ENCODE measurements at regions not wholly inside any gene's neighbourhood (a gene's known extent, or its start where the extent isn't known, plus 50 kb on each side); places are given as distances from the start of the nearest gene placed in this dataset.
"Not testable (repeated sequence)": the region's sequence is repeated elsewhere in the genome, so short reads cannot be mapped to it uniquely, and the experiment has no call there.

- H3K9me3 ChIP-seq (ENCODE audit: insufficient read depth, low read depth, low read length); H3K27ac ChIP-seq (ENCODE audit: low read depth, low read length); H3K4me1 Mint-ChIP-seq (ENCODE audit: low read depth, unreplicated experiment); H3K4me2 ChIP-seq (ENCODE audit: low read length); H3K4me3 Mint-ChIP-seq (ENCODE audit: unreplicated experiment); H3K9ac ChIP-seq (ENCODE audit: low read length); H3K9me3 Mint-ChIP-seq (ENCODE audit: unreplicated experiment); H3K4me1 ChIP-seq (ENCODE audit: insufficient read depth, low read length); H3K27me3 Mint-ChIP-seq (ENCODE audit: low read depth, unreplicated experiment); H3K27me3 ChIP-seq (ENCODE audit: insufficient read depth, low read length); H3K36me3 Mint-ChIP-seq (ENCODE audit: low read depth, unreplicated experiment); DNase-seq (ENCODE audit: low read depth); H4K20me1 ChIP-seq (ENCODE audit: insufficient read depth, low read length); H3K27ac Mint-ChIP-seq (ENCODE audit: unreplicated experiment); H3K36me3 ChIP-seq (ENCODE audit: insufficient read depth, low read length); H3K79me2 ChIP-seq (ENCODE audit: insufficient read depth, low read length); H3K4me3 ChIP-seq (ENCODE audit: insufficient read depth, low read depth, low read length); H2AFZ ChIP-seq (ENCODE audit: low read depth, low read length): not testable (repeated sequence)
- peak; percentile 43 for FAIRE-seq
These were observed 70.1 kb upstream of the LRRC37A2 start for GRCh38 chr17:46442153-46442552.

GRCh38 chr17:46440665-46441064, 71.6 kb upstream of the LRRC37A2 start:
- peak; percentile 37 for FAIRE-seq
- H3K27ac ChIP-seq (ENCODE audit: low read depth, low read length); H3K4me2 ChIP-seq (ENCODE audit: low read length); H3K79me2 ChIP-seq (ENCODE audit: insufficient read depth, low read length); H3K36me3 ChIP-seq (ENCODE audit: insufficient read depth, low read length); H3K36me3 Mint-ChIP-seq (ENCODE audit: low read depth, unreplicated experiment); H3K4me1 Mint-ChIP-seq (ENCODE audit: low read depth, unreplicated experiment); H3K4me1 ChIP-seq (ENCODE audit: insufficient read depth, low read length); H3K9ac ChIP-seq (ENCODE audit: low read length); H3K4me3 ChIP-seq (ENCODE audit: insufficient read depth, low read depth, low read length); H4K20me1 ChIP-seq (ENCODE audit: insufficient read depth, low read length); H3K27me3 Mint-ChIP-seq (ENCODE audit: low read depth, unreplicated experiment); H3K9me3 ChIP-seq (ENCODE audit: insufficient read depth, low read depth, low read length); H3K27me3 ChIP-seq (ENCODE audit: insufficient read depth, low read length); H3K27ac Mint-ChIP-seq (ENCODE audit: unreplicated experiment); H2AFZ ChIP-seq (ENCODE audit: low read depth, low read length); DNase-seq (ENCODE audit: low read depth); H3K9me3 Mint-ChIP-seq (ENCODE audit: unreplicated experiment); H3K4me3 Mint-ChIP-seq (ENCODE audit: unreplicated experiment): not testable (repeated sequence)

DNA sequence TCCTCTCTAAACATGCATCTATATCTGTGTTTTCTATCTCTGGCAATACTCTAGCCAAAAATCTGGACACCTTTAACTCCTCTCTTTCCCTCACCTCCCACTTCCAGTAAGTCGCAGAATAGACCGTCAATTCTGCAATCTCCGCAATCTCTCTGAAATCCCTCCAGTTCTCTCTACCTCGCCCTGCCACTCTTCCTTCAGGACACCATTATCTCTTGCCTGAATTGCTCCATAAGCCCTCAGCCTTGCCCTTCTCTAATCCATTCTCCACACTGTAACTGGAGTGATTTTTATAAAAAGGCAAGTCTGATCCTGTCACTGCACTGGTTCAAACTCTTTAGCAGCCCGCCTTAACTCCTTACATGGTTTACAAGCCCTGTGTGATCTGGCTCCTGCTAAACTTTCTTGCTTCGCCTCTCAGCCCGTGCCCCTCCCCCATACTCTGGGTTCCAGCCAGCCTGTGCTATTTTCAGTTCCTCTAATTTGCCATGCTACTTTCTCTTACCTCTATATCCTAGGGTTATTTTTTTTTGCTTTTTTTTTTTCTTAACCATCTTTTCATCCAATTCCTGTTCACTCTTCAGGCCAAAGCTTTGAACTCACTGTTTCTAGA, 73.0 kb upstream of the ARL17B start:
- not testable (repeated sequence) for H3K9me3 ChIP-seq (ENCODE audit: insufficient read depth, low read depth, low read length); H3K27ac ChIP-seq (ENCODE audit: low read depth, low read length); H3K27me3 Mint-ChIP-seq (ENCODE audit: low read depth, unreplicated experiment); H3K27me3 ChIP-seq (ENCODE audit: insufficient read depth, low read length); H3K4me1 Mint-ChIP-seq (ENCODE audit: low read depth, unreplicated experiment); H3K4me2 ChIP-seq (ENCODE audit: low read length); H3K4me3 Mint-ChIP-seq (ENCODE audit: unreplicated experiment); H4K20me1 ChIP-seq (ENCODE audit: insufficient read depth, low read length); H2AFZ ChIP-seq (ENCODE audit: low read depth, low read length); H3K36me3 Mint-ChIP-seq (ENCODE audit: low read depth, unreplicated experiment); DNase-seq (ENCODE audit: low read depth); H3K9ac ChIP-seq (ENCODE audit: low read length); FAIRE-seq; H3K36me3 ChIP-seq (ENCODE audit: insufficient read depth, low read length); H3K79me2 ChIP-seq (ENCODE audit: insufficient read depth, low read length); H3K4me3 ChIP-seq (ENCODE audit: insufficient read depth, low read depth, low read length); H3K27ac Mint-ChIP-seq (ENCODE audit: unreplicated experiment); H3K4me1 ChIP-seq (ENCODE audit: insufficient read depth, low read length); H3K9me3 Mint-ChIP-seq (ENCODE audit: unreplicated experiment)

DNA sequence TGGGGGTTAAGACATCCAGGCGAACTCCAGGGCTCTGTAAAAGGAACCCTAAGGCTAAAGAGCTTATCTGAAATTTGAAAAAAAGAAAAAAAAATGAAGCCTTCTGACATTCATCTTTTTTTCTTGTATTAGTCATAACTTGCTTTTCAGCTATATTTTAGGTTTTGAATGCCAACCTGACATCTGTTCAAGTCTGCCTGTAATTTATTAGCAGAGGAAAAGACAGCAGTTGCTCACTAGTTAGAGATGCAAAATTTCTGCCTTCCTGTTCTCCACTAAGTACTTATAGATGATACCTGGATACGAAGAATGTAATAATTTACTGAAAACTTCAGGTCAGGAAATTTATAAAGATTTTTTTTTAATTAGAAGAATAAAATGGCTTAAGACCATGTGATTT, 68.7 kb upstream of the ARL17B start:
- not testable (repeated sequence) for H2AFZ ChIP-seq (ENCODE audit: low read depth, low read length); H3K9ac ChIP-seq (ENCODE audit: low read length); H3K4me1 Mint-ChIP-seq (ENCODE audit: low read depth, unreplicated experiment); H3K27me3 ChIP-seq (ENCODE audit: insufficient read depth, low read length); H3K4me3 Mint-ChIP-seq (ENCODE audit: unreplicated experiment); DNase-seq (ENCODE audit: low read depth); H3K27me3 Mint-ChIP-seq (ENCODE audit: low read depth, unreplicated experiment); H3K4me2 ChIP-seq (ENCODE audit: low read length); H3K27ac Mint-ChIP-seq (ENCODE audit: unreplicated experiment); H3K9me3 ChIP-seq (ENCODE audit: insufficient read depth, low read depth, low read length); H3K36me3 Mint-ChIP-seq (ENCODE audit: low read depth, unreplicated experiment); H3K79me2 ChIP-seq (ENCODE audit: insufficient read depth, low read length); H3K9me3 Mint-ChIP-seq (ENCODE audit: unreplicated experiment); H3K4me3 ChIP-seq (ENCODE audit: insufficient read depth, low read depth, low read length); H4K20me1 ChIP-seq (ENCODE audit: insufficient read depth, low read length); H3K36me3 ChIP-seq (ENCODE audit: insufficient read depth, low read length); H3K27ac ChIP-seq (ENCODE audit: low read depth, low read length); FAIRE-seq; H3K4me1 ChIP-seq (ENCODE audit: insufficient read depth, low read length)

DNA sequence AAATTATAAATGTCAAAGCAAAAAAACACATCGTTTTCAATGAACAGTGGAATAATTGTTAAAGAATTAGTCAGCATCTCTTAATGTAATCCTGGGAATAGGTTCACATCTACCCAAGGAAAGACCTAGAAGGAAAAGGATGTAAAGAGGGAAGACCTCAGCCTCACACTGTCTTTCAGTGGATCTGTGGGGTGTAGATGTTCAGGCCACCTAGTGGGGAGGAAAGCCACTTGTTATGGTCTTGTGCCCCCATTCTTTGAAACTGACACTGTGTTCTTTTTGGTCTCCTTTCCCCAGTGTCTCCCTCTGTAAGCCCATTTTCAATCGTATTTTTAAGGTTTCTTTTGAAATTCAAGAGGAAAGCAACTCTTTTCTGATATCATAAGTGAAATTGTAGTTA, 68.1 kb upstream of the ARL17B start:
- DNase-seq (ENCODE audit: low read depth); H3K27ac Mint-ChIP-seq (ENCODE audit: unreplicated experiment); H2AFZ ChIP-seq (ENCODE audit: low read depth, low read length); H3K4me1 ChIP-seq (ENCODE audit: insufficient read depth, low read length); H3K4me1 Mint-ChIP-seq (ENCODE audit: low read depth, unreplicated experiment); H3K9me3 ChIP-seq (ENCODE audit: insufficient read depth, low read depth, low read length); H3K9me3 Mint-ChIP-seq (ENCODE audit: unreplicated experiment); H4K20me1 ChIP-seq (ENCODE audit: insufficient read depth, low read length); H3K36me3 Mint-ChIP-seq (ENCODE audit: low read depth, unreplicated experiment); H3K4me2 ChIP-seq (ENCODE audit: low read length); H3K4me3 Mint-ChIP-seq (ENCODE audit: unreplicated experiment); H3K27ac ChIP-seq (ENCODE audit: low read depth, low read length); H3K79me2 ChIP-seq (ENCODE audit: insufficient read depth, low read length); H3K27me3 Mint-ChIP-seq (ENCODE audit: low read depth, unreplicated experiment); H3K27me3 ChIP-seq (ENCODE audit: insufficient read depth, low read length); H3K4me3 ChIP-seq (ENCODE audit: insufficient read depth, low read depth, low read length); H3K36me3 ChIP-seq (ENCODE audit: insufficient read depth, low read length); H3K9ac ChIP-seq (ENCODE audit: low read length): not testable (repeated sequence)
- FAIRE-seq, result peak; percentile 95

DNA sequence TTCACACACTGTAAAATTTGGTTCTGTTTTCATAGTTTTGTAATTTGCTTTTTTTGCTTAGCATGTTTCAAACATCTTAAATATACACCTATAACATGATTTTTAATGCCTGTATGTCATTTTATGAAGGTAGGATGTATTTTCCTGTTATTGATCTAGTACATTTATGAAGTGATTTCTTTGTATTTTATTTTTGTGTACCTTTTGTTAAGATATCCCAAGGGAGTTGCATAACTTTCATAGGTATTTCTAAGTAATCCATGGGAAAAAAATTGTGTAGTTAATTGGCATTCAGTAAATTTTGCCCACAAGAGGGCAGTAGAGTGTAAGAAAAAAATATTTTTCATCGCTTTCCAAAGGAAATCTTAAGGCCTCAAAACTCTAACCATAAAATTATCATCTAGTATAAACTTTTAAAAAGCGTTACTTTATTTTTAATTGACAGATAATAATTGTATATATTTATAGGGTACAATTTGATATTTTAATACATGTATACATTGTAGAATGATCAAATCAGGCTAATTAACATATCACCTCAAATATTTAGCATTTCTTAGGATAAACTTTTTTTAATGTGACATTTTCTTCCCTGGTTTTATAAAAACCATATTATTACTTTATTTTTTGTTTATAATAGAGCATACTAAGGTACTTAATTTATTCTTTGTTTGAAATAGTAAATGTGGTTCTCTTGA, 62.8 kb upstream of the ARL17B start:
- not testable (repeated sequence) for H3K27me3 ChIP-seq (ENCODE audit: insufficient read depth, low read length); H3K27ac ChIP-seq (ENCODE audit: low read depth, low read length); H3K79me2 ChIP-seq (ENCODE audit: insufficient read depth, low read length); H3K9me3 Mint-ChIP-seq (ENCODE audit: unreplicated experiment); H3K4me2 ChIP-seq (ENCODE audit: low read length); H3K4me3 ChIP-seq (ENCODE audit: insufficient read depth, low read depth, low read length); H3K36me3 ChIP-seq (ENCODE audit: insufficient read depth, low read length); H3K9ac ChIP-seq (ENCODE audit: low read length); H2AFZ ChIP-seq (ENCODE audit: low read depth, low read length); H3K27me3 Mint-ChIP-seq (ENCODE audit: low read depth, unreplicated experiment); H3K4me1 Mint-ChIP-seq (ENCODE audit: low read depth, unreplicated experiment); H3K4me3 Mint-ChIP-seq (ENCODE audit: unreplicated experiment); H3K9me3 ChIP-seq (ENCODE audit: insufficient read depth, low read depth, low read length); H3K27ac Mint-ChIP-seq (ENCODE audit: unreplicated experiment); DNase-seq (ENCODE audit: low read depth); H4K20me1 ChIP-seq (ENCODE audit: insufficient read depth, low read length); H3K4me1 ChIP-seq (ENCODE audit: insufficient read depth, low read length); H3K36me3 Mint-ChIP-seq (ENCODE audit: low read depth, unreplicated experiment)
- FAIRE-seq, result peak; percentile 100
